ENCODE measurements at regions not wholly inside any gene's neighbourhood (a gene's known extent, or its start where the extent isn't known, plus 50 kb on each side); places are given as distances from the start of the nearest gene placed in this dataset.

GRCh38 chr9:20291201-20291600 lies 331.1 kb downstream of the MLLT3 start:
- DNase-seq = no peak

DNA sequence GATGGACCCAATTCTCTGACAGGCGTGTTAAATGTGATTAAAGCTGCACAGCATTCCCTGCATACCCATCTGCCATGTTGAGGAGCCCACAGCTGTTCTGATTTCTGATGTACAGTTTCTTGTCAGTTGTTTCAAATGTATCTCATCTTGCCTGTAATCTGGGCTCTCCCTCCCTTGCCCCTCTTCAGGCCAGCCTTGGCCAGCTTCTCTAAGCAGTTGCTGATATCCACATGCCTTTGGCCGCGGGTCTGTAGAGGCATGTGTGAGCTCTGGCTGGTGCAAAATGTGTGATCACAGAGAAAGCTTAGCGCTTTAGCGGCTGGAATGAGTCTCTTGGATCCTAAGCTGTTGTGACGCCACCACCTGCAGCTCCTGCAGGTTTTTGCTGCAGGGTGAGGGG lies 332.0 kb downstream of the MLLT3 start:
- no peak for DNase-seq

- no peak for DNase-seq
Observed at GRCh38 chr9:20289423-20290010, 332.8 kb downstream of the MLLT3 start.

- no peak for DNase-seq
Observed at GRCh38 chr9:20286969-20287368, 335.3 kb downstream of the MLLT3 start.

- DNase-seq = no peak
Observed at GRCh38 chr9:20286154-20286700, 336.1 kb downstream of the MLLT3 start.

- DNase-seq = no peak
Observed at GRCh38 chr9:20284601-20285289, 337.6 kb downstream of the MLLT3 start.

GRCh38 chr9:20280330-20280729 lies 342.0 kb downstream of the MLLT3 start:
- DNase-seq = no peak

DNA sequence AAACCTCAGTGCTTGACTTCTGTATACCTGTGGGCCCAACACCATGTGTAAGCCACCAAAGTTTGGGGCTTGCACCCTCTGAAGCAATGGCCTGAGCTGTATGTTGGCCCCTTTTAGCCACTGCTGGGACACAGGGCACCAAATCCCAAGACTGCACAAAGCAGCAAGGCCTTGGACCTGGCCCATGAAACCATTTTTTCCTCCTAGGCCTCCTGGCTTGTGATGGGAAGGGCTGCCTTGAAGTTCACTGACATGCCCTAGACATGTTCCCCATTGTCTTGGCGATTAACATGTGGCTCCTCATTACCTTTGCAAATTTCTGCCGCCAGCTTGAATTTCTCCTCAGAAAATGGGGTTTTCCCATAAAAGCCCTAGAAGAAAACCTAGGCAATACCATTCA lies 345.5 kb downstream of the MLLT3 start:
- no peak for DNase-seq

- DNase-seq = no peak
Observed at GRCh38 chr9:20271723-20272122, 350.6 kb downstream of the MLLT3 start.

DNA sequence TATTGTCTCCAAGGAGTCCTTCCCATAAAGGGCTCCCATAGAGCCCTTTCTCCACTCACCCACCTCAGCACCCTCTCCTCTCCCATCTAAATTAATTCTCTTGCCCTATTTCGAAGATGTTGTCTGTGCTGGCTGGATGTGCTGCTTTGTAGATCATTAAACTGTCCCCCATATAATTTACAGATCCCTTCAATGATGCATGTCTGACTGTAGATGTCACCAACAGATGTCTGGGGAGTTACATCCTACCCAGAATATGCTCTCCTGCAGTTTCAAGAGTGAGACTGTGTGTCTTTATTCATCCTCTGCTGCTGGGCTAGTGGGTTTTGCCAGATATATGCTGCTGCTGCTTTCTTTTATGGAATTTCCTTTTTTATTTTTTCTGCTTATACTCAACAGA lies 351.2 kb downstream of the MLLT3 start:
- no peak for DNase-seq

DNA sequence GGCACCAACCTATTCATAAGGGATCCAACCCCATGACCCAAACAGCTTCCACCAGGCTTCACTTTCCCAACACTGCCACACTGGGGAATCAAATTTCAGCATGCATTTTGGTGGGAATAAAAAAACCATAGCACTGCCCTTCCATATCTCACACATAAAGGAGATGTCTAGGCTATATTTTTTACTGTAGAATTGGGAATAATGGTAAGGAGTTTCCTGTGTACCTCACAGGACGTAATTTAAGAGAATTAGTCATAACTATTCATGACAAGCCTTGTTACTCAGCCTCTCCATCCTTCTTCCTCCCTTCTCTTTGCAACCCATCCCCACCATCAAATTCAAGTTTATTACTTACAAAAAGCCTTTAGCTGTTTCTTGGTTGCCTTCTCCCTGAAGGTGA lies 352.1 kb downstream of the MLLT3 start:
- DNase-seq = no peak

GRCh38 chr9:20269620-20270019 lies 352.7 kb downstream of the MLLT3 start:
- DNase-seq = no peak

DNA sequence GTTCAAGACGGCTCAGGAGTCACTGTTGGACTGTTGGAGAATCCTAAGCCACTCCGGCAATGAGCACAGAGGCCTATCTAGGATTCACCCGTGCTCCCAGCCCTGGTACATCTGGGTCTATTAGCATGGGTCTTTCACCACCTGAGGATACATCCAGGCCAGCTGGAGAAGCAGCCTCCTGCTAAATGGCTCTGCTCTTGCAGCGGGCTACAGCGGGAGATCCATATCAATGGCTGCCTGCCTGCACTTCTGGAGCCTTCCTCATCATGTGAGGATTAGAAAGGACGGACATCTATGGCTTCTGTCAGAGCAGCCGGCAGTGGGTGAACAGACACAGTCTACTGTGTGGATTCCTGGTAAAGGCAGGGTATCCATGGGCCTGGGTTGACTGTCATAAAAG lies 357.4 kb downstream of the MLLT3 start:
- DNase-seq = no peak

DNA sequence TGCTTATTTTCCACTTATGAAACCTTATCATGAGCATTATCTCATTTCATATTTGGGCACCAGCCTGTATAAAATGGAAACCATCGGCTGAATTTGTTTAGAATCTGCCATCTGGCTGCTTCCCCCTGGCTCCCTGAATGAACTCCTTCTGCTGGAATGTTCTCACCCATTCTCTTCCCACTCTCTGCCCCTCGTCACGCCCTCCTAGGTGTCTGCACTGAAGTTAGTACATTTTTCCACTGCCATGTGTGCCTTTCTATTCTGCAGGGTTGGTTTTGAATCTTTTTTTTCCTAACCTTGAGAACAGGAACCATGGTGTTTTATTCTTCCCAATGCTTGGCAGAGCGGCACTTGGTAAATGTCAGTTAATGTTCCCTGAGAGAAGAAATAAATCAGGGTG lies 359.7 kb downstream of the MLLT3 start:
- DNase-seq = no peak

- no peak for DNase-seq
Observed at GRCh38 chr9:20256284-20256948, 365.9 kb downstream of the MLLT3 start.

DNA sequence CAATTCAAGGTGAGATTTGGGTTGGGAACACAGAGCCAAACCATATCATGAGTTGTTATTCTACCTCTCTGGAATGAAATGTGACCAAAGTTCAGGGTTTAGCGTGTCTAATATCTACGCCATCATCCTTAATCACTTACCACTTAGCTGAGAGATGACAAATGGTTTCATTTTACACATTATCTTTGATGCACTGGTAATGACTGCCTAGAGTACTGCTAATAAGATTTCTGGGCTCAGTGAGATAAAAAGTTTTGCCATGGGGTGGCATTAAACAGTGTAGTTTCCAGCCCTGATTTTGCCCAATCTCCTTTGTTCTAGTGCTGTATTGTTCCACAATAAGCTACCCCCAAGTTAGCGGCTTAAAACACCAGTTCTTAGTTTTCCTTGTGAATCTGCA lies 367.2 kb downstream of the MLLT3 start:
- DNase-seq = no peak

DNA sequence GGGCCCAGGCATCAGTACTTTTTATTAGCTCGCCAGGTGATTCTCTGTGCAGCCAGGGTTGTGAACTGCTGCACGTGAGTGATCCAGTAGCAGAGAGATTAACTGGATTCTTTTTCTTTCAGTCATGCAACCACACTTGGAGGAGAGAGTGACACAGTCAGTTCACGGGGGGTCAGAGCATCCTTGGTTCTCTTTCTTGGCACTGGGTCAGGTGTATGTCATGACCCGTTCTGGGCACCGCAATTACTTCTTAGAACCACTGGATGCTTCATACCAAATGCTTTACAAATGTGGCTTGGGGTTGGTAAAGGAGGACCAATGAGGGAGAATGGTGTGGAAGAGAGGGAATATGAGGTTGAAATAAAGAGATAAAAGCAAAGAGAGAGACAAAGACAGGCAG lies 368.7 kb downstream of the MLLT3 start:
- no peak for DNase-seq

DNA sequence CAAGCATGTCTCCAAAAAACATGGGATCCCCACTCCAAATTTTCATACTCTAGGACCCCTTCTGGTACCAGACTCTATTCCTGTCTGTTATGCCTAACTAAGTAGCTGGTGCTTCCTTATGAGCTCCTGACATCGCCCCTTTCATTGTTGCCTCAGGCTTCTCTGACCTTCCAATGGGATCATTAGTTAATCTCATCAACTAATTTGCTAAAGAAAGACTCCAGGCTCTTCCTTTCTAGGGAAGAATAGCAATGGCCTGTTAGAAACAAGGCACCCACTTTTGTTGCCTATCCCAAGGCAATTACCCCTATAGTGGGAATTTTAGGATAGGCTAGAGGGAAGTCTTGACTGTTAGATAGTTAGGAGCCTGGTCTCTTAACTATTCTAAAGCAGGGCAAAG lies 369.5 kb downstream of the MLLT3 start:
- no peak for DNase-seq

- DNase-seq = no peak
Observed at GRCh38 chr9:20250791-20251190, 371.5 kb downstream of the MLLT3 start.

DNA sequence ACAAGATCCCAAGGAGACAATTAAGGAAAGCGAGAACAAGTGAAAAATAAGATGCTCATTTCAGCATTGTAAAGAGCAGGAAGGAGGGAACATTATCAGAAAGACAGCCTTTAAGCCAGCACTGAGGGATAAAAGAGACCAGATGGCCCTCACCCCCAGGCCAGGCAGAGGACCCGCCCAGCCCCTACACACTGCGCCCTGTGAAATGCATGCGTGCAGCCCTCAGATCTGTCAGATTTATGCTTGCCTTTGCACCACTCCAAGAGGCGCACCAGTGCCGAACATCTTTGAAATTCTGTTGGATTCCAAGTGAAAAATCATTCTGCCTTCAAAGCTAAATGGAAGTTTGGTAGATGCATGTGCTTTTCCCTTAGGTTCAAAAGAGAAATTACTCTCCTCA lies 378.0 kb downstream of the MLLT3 start:
- DNase-seq = no peak

DNA sequence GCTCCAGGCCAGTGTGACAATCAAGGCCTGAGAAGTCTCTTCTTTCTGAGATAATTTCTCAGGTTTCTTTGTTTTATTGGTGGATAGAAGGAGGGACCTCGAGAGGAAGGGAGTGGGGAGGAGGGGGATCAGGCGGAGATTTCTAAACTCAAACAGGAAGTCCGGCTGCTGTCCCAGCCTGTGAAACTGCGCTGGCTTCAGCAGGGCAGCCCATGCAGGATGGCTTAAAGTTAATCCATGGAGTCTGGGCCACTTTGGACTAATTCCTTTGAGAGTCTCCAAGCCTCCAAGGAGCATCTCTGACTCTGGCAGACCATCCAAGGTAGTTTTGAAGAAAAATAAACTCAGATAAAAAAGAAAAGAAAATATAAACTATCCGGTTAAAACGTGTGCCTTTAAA lies 378.5 kb downstream of the MLLT3 start:
- DNase-seq = no peak

DNA sequence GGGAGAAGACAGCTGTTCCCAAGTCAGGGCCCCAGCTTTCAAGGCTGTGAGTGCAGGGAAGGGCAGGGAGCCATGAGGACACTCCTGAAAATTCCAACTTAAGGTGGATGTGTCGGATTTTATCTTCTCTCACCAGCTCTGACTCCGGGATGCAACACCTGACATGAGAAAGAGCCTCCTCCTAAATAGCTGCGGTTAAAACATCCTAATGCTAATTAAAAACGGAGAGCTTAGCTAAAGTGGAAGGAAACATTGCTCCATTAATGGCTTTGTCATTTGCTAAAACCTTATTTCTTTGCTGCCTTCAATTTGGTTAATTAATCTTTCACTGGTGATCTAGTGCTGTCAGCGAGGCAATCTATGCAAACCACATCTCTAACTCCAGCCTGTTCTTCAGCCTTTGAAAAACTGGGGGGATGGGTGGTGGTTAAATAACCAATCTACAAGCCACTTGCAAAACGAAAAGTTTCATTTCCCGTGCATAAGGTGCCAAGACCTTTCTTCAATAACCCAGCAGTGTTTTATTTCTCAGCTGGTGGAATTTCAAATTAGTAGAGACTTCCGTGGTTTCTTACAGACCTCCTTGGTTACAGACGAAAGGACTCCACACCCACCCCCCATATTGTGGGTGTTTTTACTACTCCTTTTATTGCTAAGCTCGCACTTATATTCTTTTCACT lies 379.6 kb downstream of the MLLT3 start:
- peak; percentile 21 for DNase-seq

DNA sequence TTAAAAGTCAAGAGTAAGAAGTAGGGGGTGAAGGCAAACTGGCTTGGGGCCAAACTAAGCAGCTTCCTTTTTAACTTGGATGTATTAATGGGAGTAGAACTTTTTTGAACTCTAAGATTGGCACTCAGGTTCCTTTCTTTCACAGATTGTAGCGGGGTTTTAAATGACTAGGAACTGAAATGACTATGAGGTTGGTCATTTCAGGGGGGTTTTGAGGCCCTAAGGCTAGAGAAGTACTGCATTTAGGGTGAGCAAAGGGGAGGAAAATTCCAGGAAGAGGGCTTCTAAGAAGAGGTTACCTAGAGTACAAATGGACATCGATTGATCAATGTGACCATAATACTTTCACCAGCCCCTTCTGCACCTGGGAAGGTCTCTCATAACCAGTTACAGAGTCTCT lies 381.8 kb downstream of the MLLT3 start:
- DNase-seq = no peak

GRCh38 chr9:20238921-20239320 lies 383.4 kb downstream of the MLLT3 start:
- no peak for DNase-seq
